H9 (cell line): ENCODE measurements at regions not wholly inside any gene's neighbourhood (a gene's known extent, or its start where the extent isn't known, plus 50 kb on each side); places are given as distances from the start of the nearest gene placed in this dataset.

ENCODE experiments used
- DNase-seq: peaks from one replicate; pipeline ENCODE4 v3.0.0-alpha.2; 2017
- H2AFZ ChIP-seq: one replicate; pipeline ENCODE4 v1.6.1; 2013; ENCODE audit warnings: mild to moderate bottlenecking, low read length, control low read depth, moderate library complexity
- H2AK5ac ChIP-seq: 2 replicates; pipeline ENCODE4 v1.6.1; 2013; ENCODE audit warnings: low read length, control low read depth, mixed read lengths; ENCODE audit not compliant: insufficient read length
- H2BK120ac ChIP-seq: one replicate; pipeline ENCODE4 v1.6.1; 2013; ENCODE audit warnings: low read depth, mild to moderate bottlenecking, low read length, control low read depth, inconsistent platforms; ENCODE audit not compliant: poor library complexity, severe bottlenecking
- H2BK12ac ChIP-seq: 2 replicates; pipeline ENCODE4 v1.6.1; 2013; ENCODE audit warnings: low read length, control low read depth, mixed read lengths, low read depth; ENCODE audit not compliant: insufficient read length
- H2BK15ac ChIP-seq: 2 replicates; pipeline ENCODE4 v1.6.1; 2013; ENCODE audit warnings: low read depth, low read length, control low read depth
- H2BK20ac ChIP-seq: one replicate; pipeline ENCODE4 v1.6.1; 2013; ENCODE audit warnings: low read depth, mild to moderate bottlenecking, low read length, control low read depth, inconsistent platforms; ENCODE audit not compliant: poor library complexity, severe bottlenecking
- H2BK5ac ChIP-seq: 2 replicates; pipeline ENCODE4 v1.6.1; 2013; ENCODE audit warnings: low read length, control low read depth, mixed read lengths; ENCODE audit not compliant: insufficient read length
- H3K14ac ChIP-seq: 2 replicates; pipeline ENCODE4 v1.6.1; 2013; ENCODE audit warnings: low read length, control low read depth; ENCODE audit not compliant: insufficient read depth
- H3K18ac ChIP-seq: 2 replicates; pipeline ENCODE4 v1.6.1; 2013; ENCODE audit warnings: low read depth, mild to moderate bottlenecking, mixed read lengths, low read length, control low read depth; ENCODE audit not compliant: insufficient read length
- H3K23ac ChIP-seq: 2 replicates; pipeline ENCODE4 v1.6.1; 2013; ENCODE audit warnings: low read length, control low read depth, mixed read lengths, low read depth; ENCODE audit not compliant: insufficient read length
- H3K23me2 ChIP-seq: 2 replicates; pipeline ENCODE4 v1.6.1; 2013; ENCODE audit warnings: low read depth, mild to moderate bottlenecking, mixed read lengths, low read length, control low read depth; ENCODE audit not compliant: insufficient read length, poor library complexity, severe bottlenecking
- H3K27ac ChIP-seq: 2 replicates; pipeline ENCODE4 v1.5.1; 2013; ENCODE audit warnings: low read length, control low read depth, mixed read lengths, low read depth; ENCODE audit not compliant: insufficient read length
- H3K27me3 ChIP-seq: 2 replicates; pipeline ENCODE4 v1.6.1; 2013; ENCODE audit warnings: low read length, control low read depth, inconsistent platforms; ENCODE audit not compliant: insufficient read depth
- H3K4ac ChIP-seq: 2 replicates; pipeline ENCODE4 v1.6.1; 2013; ENCODE audit warnings: low read depth, mild to moderate bottlenecking, control low read depth, inconsistent platforms, low read length, moderate library complexity
- H3K4me1 ChIP-seq: 2 replicates; pipeline ENCODE4 v1.6.1; 2013; ENCODE audit warnings: low read length, control low read depth, inconsistent platforms; ENCODE audit not compliant: insufficient read depth
- H3K4me2 ChIP-seq: 2 replicates; pipeline ENCODE4 v1.6.1; 2013; ENCODE audit warnings: low read length, control low read depth, mixed read lengths; ENCODE audit not compliant: insufficient read length, insufficient read depth
- H3K56ac ChIP-seq: 2 replicates; pipeline ENCODE4 v1.6.1; 2013; ENCODE audit warnings: low read depth, mild to moderate bottlenecking, mixed read lengths, low read length, control low read depth; ENCODE audit not compliant: insufficient read length
- H3K79me1 ChIP-seq: 2 replicates; pipeline ENCODE4 v1.6.1; 2013; ENCODE audit warnings: low read depth, mild to moderate bottlenecking, moderate library complexity, low read length, control low read depth, inconsistent platforms; ENCODE audit not compliant: insufficient read depth, poor library complexity, severe bottlenecking
- H3K79me2 ChIP-seq: 2 replicates; pipeline ENCODE4 v1.6.1; 2013; ENCODE audit warnings: low read length, control low read depth, inconsistent platforms; ENCODE audit not compliant: insufficient read depth
- H3K9ac ChIP-seq: 2 replicates; pipeline ENCODE4 v1.6.1; 2013; ENCODE audit warnings: low read length, control low read depth, mixed read lengths; ENCODE audit not compliant: insufficient read length; ENCODE audit errors: extremely low read depth
- H3K9me3 ChIP-seq: one replicate; pipeline ENCODE4 v1.6.1; 2013; ENCODE audit warnings: low read depth, low read length, inconsistent platforms; ENCODE audit not compliant: control insufficient read depth
- H3T11ph ChIP-seq: one replicate; pipeline ENCODE4 v1.6.1; 2013; ENCODE audit warnings: mild to moderate bottlenecking, low read length, control low read depth, inconsistent platforms
- H4K20me1 ChIP-seq: one replicate; pipeline ENCODE4 v1.6.1; 2013; ENCODE audit not compliant: control insufficient read depth, insufficient read length, insufficient read depth
- H4K5ac ChIP-seq: 2 replicates; pipeline ENCODE4 v1.6.1; 2013; ENCODE audit warnings: low read depth, mild to moderate bottlenecking, mixed read lengths, low read length, control low read depth; ENCODE audit not compliant: insufficient read length
- H4K8ac ChIP-seq: replicated peaks from 2 replicates; pipeline ENCODE4 v1.6.1; 2013; ENCODE audit warnings: low read length, control low read depth, mixed read lengths, low read depth; ENCODE audit not compliant: insufficient read length
- H4K91ac ChIP-seq: 2 replicates; pipeline ENCODE4 v1.6.1; 2013; ENCODE audit warnings: low read depth, mild to moderate bottlenecking, moderate library complexity, mixed read lengths, low read length, control low read depth; ENCODE audit not compliant: insufficient read length
- H3K27ac Mint-ChIP-seq, 3 experiments: 2 replicates in 2 of 3; 3 replicates in 1 of 3; pipeline ENCODE4 v1.8.0; 2020 to 2021; ENCODE audit warnings: mixed read lengths in 3 of 3, mild to moderate bottlenecking in 1 of 3, moderate library complexity in 1 of 3
- H3K27me3 Mint-ChIP-seq: 2 replicates; pipeline ENCODE4 v1.8.0; 2021; ENCODE audit warnings: low read depth, mild to moderate bottlenecking, moderate library complexity, mixed read lengths
- H3K36me3 Mint-ChIP-seq, 3 experiments: 2 replicates in 2 of 3; 3 replicates in 1 of 3; pipeline ENCODE4 v1.8.0; 2020 to 2021; ENCODE audit warnings: low read depth in 3 of 3, mixed read lengths in 3 of 3; ENCODE audit not compliant: insufficient read depth in 1 of 3
- H3K4me1 Mint-ChIP-seq, 2 experiments: 2 replicates each; pipeline ENCODE4 v1.8.0; 2020; ENCODE audit warnings: mixed read lengths in 2 of 2
- H3K4me3 Mint-ChIP-seq, 2 experiments: 2 replicates in 1 of 2; 3 replicates in 1 of 2; pipeline ENCODE4 v1.8.0; 2020 to 2021; ENCODE audit warnings: mild to moderate bottlenecking in 2 of 2, mixed read lengths in 2 of 2, moderate library complexity in 1 of 2
- H3K9me3 Mint-ChIP-seq, 2 experiments: 2 replicates in 1 of 2; 3 replicates in 1 of 2; pipeline ENCODE4 v1.8.0; 2020; ENCODE audit warnings: mild to moderate bottlenecking in 2 of 2, mixed read lengths in 2 of 2, moderate library complexity in 1 of 2
- WGBS: extraction: QIAGEN DNeasy Blood & Tissue Kit; methylation state at CpG from one replicate; pipeline ENCODE4 v1.1.7; 2013; ENCODE audit warnings: missing lambda C conversion rate, low lambda C conversion rate, mixed read lengths; ENCODE audit not compliant: insufficient read length; ENCODE audit errors: extremely low coverage; 5-methylcytosine and 5-hydroxymethylcytosine counted together
- TF ChIP-seq, protein P1 (sequence below): fragments of 200-600 bp; sonication (generic); conservative IDR thresholded peaks from 3 replicates; pipeline ENCODE4 v1.8.0; 2021; ENCODE audit warnings: antibody characterized with exemption, mild to moderate bottlenecking

DNA sequence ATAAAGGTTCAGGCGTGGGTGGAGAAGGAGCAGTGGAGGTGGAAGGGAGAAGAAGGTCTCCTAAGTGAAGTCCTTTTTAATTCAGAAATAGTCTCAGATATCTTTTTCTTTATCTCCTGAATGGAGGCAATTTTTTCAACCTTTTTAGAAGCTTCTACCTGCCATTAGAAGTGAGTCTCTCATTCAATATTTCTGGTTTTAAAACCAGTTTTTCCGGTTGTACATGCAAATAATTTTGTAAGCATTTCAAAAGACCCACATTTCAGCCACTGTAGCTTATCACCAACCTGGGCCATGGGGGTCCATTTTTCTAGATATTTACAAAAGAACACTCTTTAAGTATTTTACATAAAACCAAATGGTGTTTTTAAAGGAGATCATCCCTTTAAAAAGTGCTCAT lies 1280.2 kb downstream of the NCAM2 start:
- Histone ChIP-seq H2BK20ac (no peak overlapping the region), H3K4ac (no peak overlapping the region), H2BK120ac (no peak overlapping the region), H2BK5ac (no peak overlapping the region), H4K8ac (no peak overlapping the region), H2BK12ac (no peak overlapping the region), H3K9ac (no peak overlapping the region), H4K20me1 (no peaks in the 10 kb centered on the region), H3K27me3 (no peaks in the 10 kb centered on the region), H2BK15ac (no peak overlapping the region), H4K91ac (no peak overlapping the region), H3K56ac (no peak overlapping the region), H2AK5ac (no peak overlapping the region), H3K79me2 (no peaks in the 10 kb centered on the region), H3K27ac (no peak overlapping the region), H3K4me2 (no peak overlapping the region), H3K23me2 (no peaks in the 10 kb centered on the region), H3K14ac (no peak overlapping the region), H3K4me1 (peaks cover 2% of the 10 kb centered on the region; the same call in 1 of the 2 replicates), H4K5ac (no peak overlapping the region), H3K9me3 (no peaks in the 10 kb centered on the region), H2AFZ (no peak overlapping the region), H3T11ph (no peak overlapping the region), H3K18ac (no peak overlapping the region), H3K79me1 (no peaks in the 10 kb centered on the region), H3K23ac (no peak overlapping the region)
- H3K9me3 Mint-ChIP-seq, result peaks cover 2 to 3% of the 10 kb centered on the region in 2 experiments
- H3K27ac Mint-ChIP-seq, result peak overlapping the region in 1 of 3 experiments; percentile 20; a peak in 1 of 7 replicates
- peaks cover 0 to 5% (median 2%) of the 10 kb centered on the region in 3 experiments; a peak in 5 of 7 replicates for H3K36me3 Mint-ChIP-seq
- H3K4me1 Mint-ChIP-seq, result peaks cover 15 to 17% of the 10 kb centered on the region in 2 experiments
- WGBS, result no CpG with 5 or more reads among the region's 2 CpGs
- no peak for DNase-seq
- no peaks in the 10 kb centered on the region; the same call in 1 of the 2 replicates for H3K27me3 Mint-ChIP-seq
- TF ChIP-seq, protein P1, sequence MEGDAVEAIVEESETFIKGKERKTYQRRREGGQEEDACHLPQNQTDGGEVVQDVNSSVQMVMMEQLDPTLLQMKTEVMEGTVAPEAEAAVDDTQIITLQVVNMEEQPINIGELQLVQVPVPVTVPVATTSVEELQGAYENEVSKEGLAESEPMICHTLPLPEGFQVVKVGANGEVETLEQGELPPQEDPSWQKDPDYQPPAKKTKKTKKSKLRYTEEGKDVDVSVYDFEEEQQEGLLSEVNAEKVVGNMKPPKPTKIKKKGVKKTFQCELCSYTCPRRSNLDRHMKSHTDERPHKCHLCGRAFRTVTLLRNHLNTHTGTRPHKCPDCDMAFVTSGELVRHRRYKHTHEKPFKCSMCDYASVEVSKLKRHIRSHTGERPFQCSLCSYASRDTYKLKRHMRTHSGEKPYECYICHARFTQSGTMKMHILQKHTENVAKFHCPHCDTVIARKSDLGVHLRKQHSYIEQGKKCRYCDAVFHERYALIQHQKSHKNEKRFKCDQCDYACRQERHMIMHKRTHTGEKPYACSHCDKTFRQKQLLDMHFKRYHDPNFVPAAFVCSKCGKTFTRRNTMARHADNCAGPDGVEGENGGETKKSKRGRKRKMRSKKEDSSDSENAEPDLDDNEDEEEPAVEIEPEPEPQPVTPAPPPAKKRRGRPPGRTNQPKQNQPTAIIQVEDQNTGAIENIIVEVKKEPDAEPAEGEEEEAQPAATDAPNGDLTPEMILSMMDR, result no peak
- no peak overlapping the region for H3K4me3 Mint-ChIP-seq
